Astrocyte of the cerebellum (primary cell): ENCODE measurements at regions not wholly inside any gene's neighbourhood (a gene's known extent, or its start where the extent isn't known, plus 50 kb on each side); places are given as distances from the start of the nearest gene placed in this dataset.

Experiments used
- DNase-seq: peaks from one replicate; pipeline ENCODE4 v3.0.0-alpha.2; 2011; ENCODE audit warnings: low read depth
- H3K4me3 ChIP-seq: 2 replicates; pipeline ENCODE4 v1.5.1; 2011; ENCODE audit warnings: mild to moderate bottlenecking, low read depth, low read length, moderate library complexity
- in situ Hi-C: cut with HindIII; loops from 2 replicates; pipeline ENCODE4 v1.10.0; 2017; ENCODE audit warnings: low sequenced_read_pairs
- TF ChIP-seq, protein P1 (sequence below): IDR thresholded peaks from 2 replicates; pipeline ENCODE4 v1.5.1; 2012; ENCODE audit warnings: low read length, low read depth, moderate library complexity, mild to moderate bottlenecking; ENCODE audit errors: missing control alignments

DNA sequence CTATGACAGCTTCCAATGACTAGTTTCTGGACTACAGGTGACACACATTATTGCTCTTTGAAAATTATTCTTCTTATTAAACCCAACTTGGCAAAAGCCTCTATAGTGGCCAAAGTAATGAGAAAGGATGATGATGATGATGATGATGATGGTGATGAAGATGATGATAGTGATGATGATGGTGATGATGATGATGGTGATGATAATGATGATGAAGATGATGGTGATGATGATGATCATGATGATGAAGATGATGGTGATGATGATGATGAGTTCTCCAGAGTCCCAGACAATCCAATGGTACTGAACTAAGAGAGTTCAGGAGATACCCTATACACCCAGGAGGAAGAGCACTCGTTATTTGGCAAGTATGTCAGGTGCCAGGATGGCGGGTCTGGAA is 739.4 kb downstream of the IRX1 start:
- DNase-seq = no peak
- H3K4me3 ChIP-seq = no peak overlapping the region
- in situ Hi-C loops = no loop called here
- TF ChIP-seq, protein P1, sequence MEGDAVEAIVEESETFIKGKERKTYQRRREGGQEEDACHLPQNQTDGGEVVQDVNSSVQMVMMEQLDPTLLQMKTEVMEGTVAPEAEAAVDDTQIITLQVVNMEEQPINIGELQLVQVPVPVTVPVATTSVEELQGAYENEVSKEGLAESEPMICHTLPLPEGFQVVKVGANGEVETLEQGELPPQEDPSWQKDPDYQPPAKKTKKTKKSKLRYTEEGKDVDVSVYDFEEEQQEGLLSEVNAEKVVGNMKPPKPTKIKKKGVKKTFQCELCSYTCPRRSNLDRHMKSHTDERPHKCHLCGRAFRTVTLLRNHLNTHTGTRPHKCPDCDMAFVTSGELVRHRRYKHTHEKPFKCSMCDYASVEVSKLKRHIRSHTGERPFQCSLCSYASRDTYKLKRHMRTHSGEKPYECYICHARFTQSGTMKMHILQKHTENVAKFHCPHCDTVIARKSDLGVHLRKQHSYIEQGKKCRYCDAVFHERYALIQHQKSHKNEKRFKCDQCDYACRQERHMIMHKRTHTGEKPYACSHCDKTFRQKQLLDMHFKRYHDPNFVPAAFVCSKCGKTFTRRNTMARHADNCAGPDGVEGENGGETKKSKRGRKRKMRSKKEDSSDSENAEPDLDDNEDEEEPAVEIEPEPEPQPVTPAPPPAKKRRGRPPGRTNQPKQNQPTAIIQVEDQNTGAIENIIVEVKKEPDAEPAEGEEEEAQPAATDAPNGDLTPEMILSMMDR = no peak

DNA sequence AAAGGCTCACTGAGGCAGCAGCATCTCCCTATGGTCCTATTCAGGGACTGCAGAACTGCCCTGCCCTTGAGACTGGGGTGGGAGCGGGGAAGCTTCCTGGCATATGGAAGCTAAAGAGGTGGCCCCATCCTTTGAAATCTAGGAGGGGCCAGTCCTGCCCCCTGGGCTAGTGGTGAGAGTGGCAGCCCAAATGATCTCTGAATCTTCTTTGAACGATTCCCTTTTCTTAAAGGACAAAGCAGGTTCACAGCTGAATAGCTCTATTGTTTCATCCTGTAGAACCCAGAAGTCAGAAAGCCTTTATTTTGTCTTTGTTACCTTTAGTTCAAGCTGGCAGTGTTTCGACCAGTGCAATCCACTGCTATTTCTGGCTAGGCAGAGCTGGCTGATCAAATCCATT is 741.9 kb downstream of the IRX1 start:
- TF ChIP-seq, protein P1 = no peak
- in situ Hi-C loops = no loop called here
- no peak overlapping the region for H3K4me3 ChIP-seq
- DNase-seq = no peak

DNA sequence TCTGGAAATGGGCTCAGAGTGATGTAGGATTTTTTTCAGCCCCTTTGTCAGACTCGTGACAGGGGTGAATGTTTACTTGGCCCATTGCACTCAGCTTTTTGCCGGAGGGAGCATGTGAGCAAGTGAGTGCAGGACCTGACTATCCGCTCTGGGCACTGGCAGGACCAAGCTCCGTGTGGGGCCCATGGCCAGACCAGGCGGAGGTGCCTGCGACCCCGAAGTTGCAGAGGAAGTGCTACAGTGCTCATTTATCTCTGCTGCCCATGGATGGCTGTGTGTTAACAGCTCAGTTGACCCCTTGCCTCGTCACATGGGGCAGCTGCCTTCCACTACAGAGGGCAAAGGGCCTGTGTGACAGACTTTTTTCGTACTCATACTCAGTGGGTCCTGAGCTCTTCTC is 744.3 kb downstream of the IRX1 start:
- in situ Hi-C loops = no loop called here
- no peak overlapping the region for H3K4me3 ChIP-seq
- no peak for DNase-seq
- TF ChIP-seq, protein P1 = no peak

DNA sequence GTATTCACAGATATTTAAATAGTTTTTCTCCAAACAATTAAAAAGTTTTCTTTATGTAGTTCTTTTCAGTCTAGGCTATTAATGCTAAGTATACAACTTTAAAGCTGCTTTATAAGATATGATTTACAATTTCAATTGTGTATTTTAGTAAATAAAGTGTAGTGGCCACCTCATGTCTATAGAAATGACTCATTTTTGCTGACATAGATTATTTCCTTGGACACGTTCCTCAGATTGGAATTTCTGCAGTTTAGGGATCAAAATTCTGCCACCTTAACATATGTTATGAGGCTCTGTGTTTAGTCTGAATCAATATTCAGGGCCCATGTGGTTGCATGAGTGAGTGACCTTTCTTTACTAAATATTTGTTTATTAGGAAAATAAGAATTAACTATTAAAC is 750.2 kb downstream of the IRX1 start:
- in situ Hi-C loops = no loop called here
- no peak overlapping the region for H3K4me3 ChIP-seq
- DNase-seq = no peak
- TF ChIP-seq, protein P1 = no peak

DNA sequence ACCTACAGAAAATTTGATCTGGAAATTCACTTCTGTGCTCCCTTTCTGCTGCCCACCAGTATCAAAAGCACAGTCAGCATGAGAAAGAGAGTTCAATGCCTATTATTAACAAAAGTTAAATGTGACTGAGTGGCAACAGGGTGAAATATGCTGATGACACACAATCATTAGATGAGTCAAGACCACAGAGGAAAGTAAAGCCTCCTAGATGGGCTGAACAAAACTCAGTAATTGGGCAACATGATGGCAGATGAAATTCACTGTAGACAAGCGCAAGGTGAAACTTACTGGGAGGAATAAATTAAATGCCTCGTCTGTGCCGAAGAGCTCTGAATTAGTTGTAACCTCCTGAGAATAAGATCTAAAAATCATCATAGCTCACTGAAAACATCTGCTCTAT is 752.8 kb downstream of the IRX1 start:
- TF ChIP-seq, protein P1 = no peak
- H3K4me3 ChIP-seq = no peak overlapping the region
- in situ Hi-C loops = no loop called here
- no peak for DNase-seq

DNA sequence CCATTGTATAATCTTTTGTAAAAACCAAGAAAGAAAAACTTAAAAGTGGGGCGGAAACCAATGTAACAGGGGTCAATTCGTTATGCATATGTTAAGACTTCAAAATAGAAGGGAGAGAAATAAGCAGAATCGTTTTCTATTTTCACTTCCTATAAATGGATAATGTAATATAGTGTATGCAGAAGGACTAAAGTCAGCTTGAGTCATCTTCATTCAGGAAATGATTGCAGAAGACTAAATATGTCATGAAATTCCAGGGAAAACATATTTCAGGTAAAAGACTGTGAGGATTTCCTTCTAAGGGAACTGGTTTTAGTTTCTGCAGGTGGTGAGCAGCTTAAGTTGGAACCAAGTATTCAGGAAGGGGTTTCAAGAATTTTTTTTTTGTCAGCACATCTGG is 753.3 kb downstream of the IRX1 start:
- in situ Hi-C loops = no loop called here

More for the DNA sequence above, 753.3 kb downstream of the IRX1 start:
- DNase-seq = no peak
- H3K4me3 ChIP-seq = no peak overlapping the region
- TF ChIP-seq, protein P1 = no peak
